ENCODE measurements at regions not wholly inside any gene's neighbourhood (a gene's known extent, or its start where the extent isn't known, plus 50 kb on each side); places are given as distances from the start of the nearest gene placed in this dataset.

GRCh38 chr2:41568648-41569047 lies 479.2 kb upstream of the PKDCC start:
- TF ChIP-seq CTCF (IDR thresholded peaks at IDR 0.05) (no peak), POLR2A (IDR thresholded peaks at IDR 0.05) (no peak), EP300 (IDR thresholded peaks at IDR 0.05) (no peak)
